H4 (cell line): ENCODE measurements at regions not wholly inside any gene's neighbourhood (a gene's known extent, or its start where the extent isn't known, plus 50 kb on each side); places are given as distances from the start of the nearest gene placed in this dataset.

Experiments used
- DNase-seq: peaks from one replicate; pipeline ENCODE4 v3.0.0-alpha.2; 2015; ENCODE audit warnings: low spot score

DNA sequence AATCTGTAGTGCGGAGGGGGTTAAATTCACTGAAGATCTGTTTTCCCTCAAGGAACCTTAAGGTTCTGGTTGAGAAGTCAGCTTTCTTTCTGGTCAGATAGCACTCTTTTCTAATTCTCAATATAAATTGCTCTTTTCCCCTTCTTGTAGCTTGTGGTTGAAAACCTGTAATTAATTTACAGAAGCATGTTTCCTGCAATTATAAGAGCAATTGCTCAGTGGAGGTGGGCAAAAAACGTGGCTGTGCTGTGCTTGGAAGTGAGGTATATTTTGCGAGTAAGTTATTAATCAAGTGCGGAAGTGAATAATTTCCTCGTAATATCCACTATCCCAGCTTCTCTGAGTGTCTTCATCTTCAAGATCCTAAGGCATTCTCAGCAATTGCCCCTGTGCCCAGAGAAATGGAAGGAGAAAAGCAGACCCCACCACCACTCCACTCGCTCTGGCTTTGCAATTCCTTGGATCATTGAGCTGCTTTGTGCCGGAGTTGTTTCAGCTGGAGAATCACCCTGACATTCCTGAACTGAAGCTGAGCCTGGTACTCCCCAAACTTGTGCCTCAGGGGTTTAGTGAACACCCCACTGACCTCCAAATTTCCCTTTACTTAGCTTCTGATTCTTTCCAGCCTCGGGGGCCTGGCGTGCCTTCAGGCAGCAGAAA lies 140.6 kb downstream of the LRRC70 start:
- no peak for DNase-seq

- DNase-seq = no peak
Measured at GRCh38 chr5:62718324-62718723, 139.7 kb downstream of the LRRC70 start.

DNA sequence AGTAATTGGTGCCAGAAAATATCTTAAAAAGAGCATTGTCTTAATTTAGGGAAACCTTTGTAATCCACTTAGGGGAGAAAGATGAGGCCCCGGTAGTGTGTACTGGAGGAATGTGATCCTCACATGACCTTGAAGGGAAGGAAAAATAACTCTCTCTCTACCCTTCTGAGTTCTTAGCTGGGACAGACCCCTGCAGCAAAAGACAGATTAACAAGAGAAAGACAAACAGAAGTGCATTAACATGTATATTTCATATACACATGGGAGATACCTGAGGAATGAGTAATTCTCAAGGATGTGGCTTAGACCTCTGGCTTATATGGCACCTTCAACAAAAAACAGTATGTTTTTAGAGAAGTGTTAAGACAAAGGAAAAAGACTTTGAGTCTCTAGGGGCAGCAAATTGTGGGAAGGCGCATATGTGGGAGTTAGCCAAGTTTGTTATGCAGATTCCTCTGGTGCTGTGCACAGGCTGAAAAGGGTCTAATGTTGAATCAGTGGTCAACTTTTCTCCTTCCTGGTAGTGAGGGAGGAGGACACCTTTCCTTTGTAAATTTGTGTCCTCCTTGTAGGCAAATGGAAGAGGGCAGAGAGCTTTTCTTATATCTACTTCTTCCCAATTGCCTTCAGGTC lies 138.8 kb downstream of the LRRC70 start:
- no peak for DNase-seq

- DNase-seq = no peak
Measured at GRCh38 chr5:62714296-62714695, 135.7 kb downstream of the LRRC70 start.

DNA sequence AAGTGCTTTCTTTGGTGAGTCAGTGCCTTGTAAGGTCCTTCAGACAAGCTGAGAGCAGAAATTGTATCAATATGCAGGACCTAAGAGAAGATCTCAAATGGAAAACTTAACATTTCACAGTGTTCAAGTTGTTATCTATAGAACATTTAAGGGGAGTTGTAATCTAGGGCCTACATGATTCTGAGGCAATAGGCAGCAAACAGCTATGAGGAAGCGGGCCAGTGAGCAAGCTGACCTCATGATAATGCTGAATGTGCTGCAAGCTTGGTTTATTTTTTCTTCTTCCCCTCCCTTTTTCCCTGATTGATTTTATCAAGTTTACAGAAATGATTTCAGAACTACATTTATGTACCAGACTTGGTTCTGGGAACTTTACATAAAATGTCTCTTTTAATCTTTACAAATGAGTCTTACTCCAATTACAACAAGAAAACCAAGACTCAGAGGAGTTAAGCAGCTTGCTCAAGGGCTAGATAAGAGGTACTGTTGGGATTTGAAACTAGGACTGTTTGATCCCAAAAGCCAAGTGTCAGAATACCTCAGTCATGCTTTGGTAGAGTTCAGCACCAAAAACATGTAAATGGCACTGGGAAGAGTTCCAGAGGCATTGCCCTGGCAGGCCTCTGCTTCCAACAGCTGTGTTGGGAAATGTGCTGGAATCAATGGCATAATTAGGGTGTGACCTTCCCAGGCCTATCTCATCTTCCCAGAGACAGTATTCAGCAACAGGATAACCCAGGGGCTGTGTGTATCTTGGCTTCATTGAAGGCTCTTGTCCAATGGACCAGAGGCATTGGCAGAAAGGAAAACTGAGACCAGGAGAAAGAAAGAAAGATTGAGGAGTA lies 130.1 kb downstream of the LRRC70 start:
- no peak for DNase-seq

GRCh38 chr5:62707563-62707962 lies 128.9 kb downstream of the LRRC70 start:
- DNase-seq = no peak

DNA sequence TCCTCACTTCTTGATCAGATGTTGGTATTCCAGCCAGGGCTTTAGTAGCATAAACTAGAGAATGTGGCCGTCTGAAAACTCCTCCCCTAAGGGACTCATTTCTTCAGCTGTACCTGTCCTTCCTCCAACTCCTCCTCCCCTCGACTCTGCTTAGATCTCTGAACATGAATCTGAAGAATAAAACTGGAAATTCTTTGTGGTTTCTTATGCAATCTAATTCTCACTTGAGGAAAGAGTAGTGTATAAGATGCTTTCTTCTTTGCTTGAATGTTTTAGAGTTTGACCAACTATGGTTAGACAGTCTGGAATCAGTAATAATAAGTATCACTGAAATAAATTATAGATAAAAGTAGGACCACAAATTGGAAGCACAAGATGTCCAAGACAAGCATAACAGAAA lies 128.5 kb downstream of the LRRC70 start:
- DNase-seq = no peak

DNA sequence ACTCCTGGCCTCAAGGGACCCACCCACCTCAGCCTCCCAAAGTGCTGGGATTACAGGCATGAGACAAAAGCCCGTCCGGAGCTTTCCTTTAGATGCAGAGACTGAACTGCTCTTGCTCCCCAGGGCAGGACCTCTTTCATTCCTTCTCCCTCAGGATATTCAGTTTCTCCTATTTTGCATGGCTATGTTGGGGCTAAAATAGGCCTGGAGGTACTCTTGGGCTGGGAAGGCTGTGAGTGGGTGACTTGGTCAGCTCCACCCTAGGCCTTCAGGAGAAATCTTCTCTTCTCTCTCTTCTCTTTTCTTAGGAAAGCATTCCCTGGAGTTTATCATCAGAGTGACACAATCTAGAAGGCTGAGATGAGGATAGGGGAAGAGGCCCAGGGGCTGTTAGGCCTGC lies 126.4 kb downstream of the LRRC70 start:
- DNase-seq = no peak

DNA sequence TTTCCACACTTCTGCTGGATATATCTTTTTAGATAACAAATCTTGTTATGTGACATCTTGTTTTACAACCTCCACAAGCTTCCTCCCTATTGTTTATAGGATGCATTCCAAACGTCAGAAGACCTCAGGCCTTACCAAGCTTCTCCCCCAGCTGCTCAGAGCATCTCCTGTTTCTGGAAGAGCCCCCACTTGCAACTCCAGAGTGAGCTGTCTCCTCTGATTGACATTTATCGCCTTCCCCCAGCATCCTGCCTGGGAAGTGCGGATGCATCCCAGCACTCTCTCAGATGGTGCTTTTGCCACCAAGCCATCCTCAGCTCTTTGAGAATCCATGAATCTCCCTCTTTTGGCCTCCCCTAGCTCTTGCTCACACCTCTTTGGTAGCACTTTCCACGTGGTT lies 123.5 kb downstream of the LRRC70 start:
- no peak for DNase-seq

DNA sequence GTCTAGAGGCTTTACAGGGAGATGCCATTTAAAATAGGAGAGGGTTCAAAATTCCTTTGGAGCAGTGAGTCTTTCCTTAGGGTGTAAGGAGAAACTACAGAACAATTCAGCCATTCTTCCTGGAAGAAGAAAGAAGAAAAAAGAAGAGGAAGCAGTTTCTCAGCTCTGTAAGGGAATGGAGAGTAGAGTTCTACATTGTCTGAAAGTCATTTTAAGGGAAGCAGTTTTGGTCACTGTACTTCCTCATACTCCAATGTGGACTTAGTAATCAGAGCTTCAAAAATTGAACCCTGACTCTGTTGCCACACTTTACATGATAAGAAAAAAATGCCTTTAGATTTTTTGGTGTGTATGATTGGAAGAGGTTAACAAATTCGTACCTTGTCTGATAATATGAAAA lies 122.4 kb downstream of the LRRC70 start:
- no peak for DNase-seq

- DNase-seq = no peak
Measured at GRCh38 chr5:62698756-62699155, 120.1 kb downstream of the LRRC70 start.

DNA sequence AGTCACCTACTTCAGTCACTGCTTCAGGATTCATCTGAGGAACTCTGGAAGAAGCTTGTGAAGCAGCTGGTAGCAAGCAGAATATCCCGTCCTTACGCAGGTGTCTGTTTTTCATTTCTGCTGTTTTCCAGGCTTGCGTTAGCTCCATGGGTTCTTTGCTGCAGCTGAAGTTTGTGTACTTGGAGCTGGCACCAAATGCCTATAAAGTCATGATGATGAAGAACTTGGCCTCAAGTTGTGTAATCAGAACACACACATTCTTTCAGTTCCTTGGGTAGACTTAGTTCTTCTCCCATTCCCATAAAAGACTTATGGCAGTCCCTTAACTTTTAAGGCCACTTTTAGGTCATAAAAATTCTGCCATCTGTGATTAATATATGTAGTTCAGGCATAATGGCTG lies 116.7 kb downstream of the LRRC70 start:
- DNase-seq = no peak

DNA sequence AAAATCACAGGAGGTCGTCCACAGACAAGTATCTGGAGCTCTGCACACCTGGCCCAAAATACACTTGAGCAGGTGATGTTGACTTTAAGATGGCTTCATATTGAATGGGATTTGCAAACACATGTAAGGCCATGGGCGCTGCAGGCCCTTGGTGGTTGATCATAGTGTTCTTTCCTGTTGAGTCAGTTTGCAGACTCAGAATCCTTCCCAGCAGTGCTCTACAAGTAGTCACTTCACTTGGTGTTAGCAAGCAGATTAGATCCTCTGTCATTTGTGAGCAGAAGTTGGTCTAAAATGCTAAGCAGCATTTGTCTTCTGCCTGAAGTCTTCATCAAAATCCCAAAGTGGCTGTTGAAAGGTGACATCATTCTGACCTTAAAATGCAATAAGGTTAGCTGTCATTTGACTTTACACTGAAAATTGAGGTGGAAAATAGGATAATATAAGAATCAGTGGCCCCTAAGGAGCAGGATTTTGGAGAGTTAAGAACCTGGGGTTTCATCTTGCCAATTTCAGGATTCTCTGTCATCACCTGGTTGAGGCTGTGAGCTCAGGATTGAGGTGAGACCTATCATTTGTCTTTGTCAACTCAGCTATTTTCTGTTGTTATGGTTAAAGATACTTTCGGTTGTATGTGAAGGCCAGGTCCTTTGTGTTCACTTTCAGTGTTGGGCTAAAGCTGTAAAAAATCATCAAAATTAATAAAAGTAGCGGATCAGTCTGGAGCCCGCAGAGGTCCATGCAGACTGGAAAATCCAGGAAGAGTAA lies 114.5 kb downstream of the LRRC70 start:
- DNase-seq = no peak

GRCh38 chr5:62691946-62692345 lies 113.3 kb downstream of the LRRC70 start:
- no peak for DNase-seq

- no peak for DNase-seq
Measured at GRCh38 chr5:62690421-62690820, 111.8 kb downstream of the LRRC70 start.

- DNase-seq = no peak
Measured at GRCh38 chr5:62689599-62690368, 111.2 kb downstream of the LRRC70 start.

- DNase-seq = no peak
Measured at GRCh38 chr5:62686692-62687091, 108.1 kb downstream of the LRRC70 start.

DNA sequence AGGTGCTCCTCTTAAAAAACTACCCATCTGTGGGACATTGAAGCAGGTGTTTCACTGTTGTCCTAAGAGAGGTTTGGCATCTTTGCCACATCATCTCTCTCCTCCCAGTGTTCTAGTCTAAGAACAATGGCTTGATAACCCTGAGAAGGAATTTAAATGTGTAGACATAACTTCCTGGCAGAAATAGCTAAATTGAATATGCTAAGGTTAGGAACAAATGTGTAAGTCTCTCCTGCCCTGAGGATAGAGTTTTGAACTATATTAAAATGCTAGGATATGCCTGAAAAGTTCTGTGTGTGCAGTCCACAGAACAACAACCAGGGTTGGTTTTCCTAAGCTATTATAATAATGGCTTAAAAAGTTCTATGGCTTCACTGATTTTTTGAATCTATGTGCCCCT lies 106.6 kb downstream of the LRRC70 start:
- no peak for DNase-seq

- DNase-seq = no peak
Measured at GRCh38 chr5:62684310-62684709, 105.7 kb downstream of the LRRC70 start.

- DNase-seq = no peak
Measured at GRCh38 chr5:62682059-62682458, 103.4 kb downstream of the LRRC70 start.

GRCh38 chr5:62681117-62681850 lies 102.7 kb downstream of the LRRC70 start:
- DNase-seq = no peak
